Peyer's patch (tissue), 4 donors: ENCODE measurements at regions not wholly inside any gene's neighbourhood (a gene's known extent, or its start where the extent isn't known, plus 50 kb on each side); places are given as distances from the start of the nearest gene placed in this dataset.

Source experiments
- POLR2A ChIP-seq, 2 donors: fragments of 450-650 bp; IDR thresholded peaks; one replicate each; pipeline ENCODE4 v1.5.1; 2017; ENCODE audit warnings: antibody characterized with exemption in 2 of 2, mild to moderate bottlenecking in 2 of 2, moderate library complexity in 2 of 2
- TF ChIP-seq, protein P1 (sequence below), 6 experiments: fragments of 450-650 bp in 4 of 6; fragments of 200-600 bp in 2 of 6; sonication (generic) in 1 of 6; IDR thresholded peaks; one replicate each; pipeline ENCODE4 v1.5.1; 2017 to 2019; ENCODE audit warnings: antibody characterized with exemption in 6 of 6, mild to moderate bottlenecking in 3 of 6, moderate library complexity in 1 of 6

DNA sequence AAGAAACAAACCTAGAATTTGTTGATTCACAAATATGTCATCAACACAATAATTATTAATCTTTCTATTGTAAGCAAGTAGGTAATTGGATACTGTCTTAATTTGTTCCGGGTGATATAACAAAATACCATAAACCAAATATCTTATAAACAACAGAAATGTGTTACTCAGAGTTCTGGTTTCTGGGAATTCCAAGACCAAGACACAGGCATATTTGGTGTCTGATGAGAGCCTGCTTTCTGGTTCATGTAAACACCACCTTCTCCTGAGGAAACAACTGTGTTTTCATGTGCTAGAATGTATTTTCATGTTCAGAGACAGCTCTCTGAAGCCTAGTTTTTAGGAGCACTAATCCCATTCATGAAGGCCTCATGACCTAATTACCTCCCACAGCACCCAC is 1819.5 kb downstream of the SLITRK5 start:
- TF ChIP-seq, protein P1, sequence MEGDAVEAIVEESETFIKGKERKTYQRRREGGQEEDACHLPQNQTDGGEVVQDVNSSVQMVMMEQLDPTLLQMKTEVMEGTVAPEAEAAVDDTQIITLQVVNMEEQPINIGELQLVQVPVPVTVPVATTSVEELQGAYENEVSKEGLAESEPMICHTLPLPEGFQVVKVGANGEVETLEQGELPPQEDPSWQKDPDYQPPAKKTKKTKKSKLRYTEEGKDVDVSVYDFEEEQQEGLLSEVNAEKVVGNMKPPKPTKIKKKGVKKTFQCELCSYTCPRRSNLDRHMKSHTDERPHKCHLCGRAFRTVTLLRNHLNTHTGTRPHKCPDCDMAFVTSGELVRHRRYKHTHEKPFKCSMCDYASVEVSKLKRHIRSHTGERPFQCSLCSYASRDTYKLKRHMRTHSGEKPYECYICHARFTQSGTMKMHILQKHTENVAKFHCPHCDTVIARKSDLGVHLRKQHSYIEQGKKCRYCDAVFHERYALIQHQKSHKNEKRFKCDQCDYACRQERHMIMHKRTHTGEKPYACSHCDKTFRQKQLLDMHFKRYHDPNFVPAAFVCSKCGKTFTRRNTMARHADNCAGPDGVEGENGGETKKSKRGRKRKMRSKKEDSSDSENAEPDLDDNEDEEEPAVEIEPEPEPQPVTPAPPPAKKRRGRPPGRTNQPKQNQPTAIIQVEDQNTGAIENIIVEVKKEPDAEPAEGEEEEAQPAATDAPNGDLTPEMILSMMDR (IDR thresholded peaks at IDR 0.05) = no peak
- TF ChIP-seq POLR2A (IDR thresholded peaks at IDR 0.05) = no peak
